HL-60 (cell line): ENCODE measurements at regions not wholly inside any gene's neighbourhood (a gene's known extent, or its start where the extent isn't known, plus 50 kb on each side); places are given as distances from the start of the nearest gene placed in this dataset.

Experiments
- CTCF ChIP-seq: IDR thresholded peaks from one replicate; pipeline ENCODE4 v1.5.1; 2011; ENCODE audit warnings: low read length, control low read depth, inconsistent platforms; ENCODE audit not compliant: insufficient read depth
- GABPA ChIP-seq: IDR thresholded peaks from 2 replicates; pipeline ENCODE4 v1.6.1; 2012; ENCODE audit warnings: low read depth
- POLR2AphosphoS5 ChIP-seq: IDR thresholded peaks from 2 replicates; pipeline ENCODE4 v1.6.1; 2012; ENCODE audit warnings: low read depth
- REST ChIP-seq: IDR thresholded peaks from 2 replicates; pipeline ENCODE4 v1.6.1; 2012; ENCODE audit warnings: low read depth; ENCODE audit not compliant: insufficient replicate concordance

- no peak for TF ChIP-seq CTCF
- TF ChIP-seq REST = no peak
- TF ChIP-seq GABPA = no peak
- TF ChIP-seq POLR2AphosphoS5 = no peak
Observed at GRCh38 chr7:97620495-97620894, 111.4 kb upstream of the TAC1 start.
